Neuronal stem cell (in vitro differentiated cells): ENCODE measurements at regions not wholly inside any gene's neighbourhood (a gene's known extent, or its start where the extent isn't known, plus 50 kb on each side); places are given as distances from the start of the nearest gene placed in this dataset.

Experiments
- DNase-seq: peaks from one replicate; pipeline ENCODE4 v3.0.0-alpha.2; 2013; ENCODE audit warnings: low spot score
- H2AFZ ChIP-seq: one replicate; pipeline ENCODE4 v1.6.1; 2013; ENCODE audit warnings: mild to moderate bottlenecking, low read length, inconsistent platforms
- H2AK5ac ChIP-seq: 2 replicates; pipeline ENCODE4 v1.6.1; 2013; ENCODE audit warnings: low read depth, mild to moderate bottlenecking, inconsistent platforms, low read length, moderate library complexity, mixed read lengths
- H2BK120ac ChIP-seq: 2 replicates; pipeline ENCODE4 v1.6.1; 2013; ENCODE audit warnings: low read depth, mild to moderate bottlenecking, inconsistent platforms, low read length, moderate library complexity, mixed read lengths
- H2BK12ac ChIP-seq: one replicate; pipeline ENCODE4 v1.6.1; 2013; ENCODE audit warnings: low read length, inconsistent platforms
- H2BK15ac ChIP-seq: 2 replicates; pipeline ENCODE4 v1.6.1; 2013; ENCODE audit warnings: mild to moderate bottlenecking, low read length, inconsistent platforms, mixed read lengths
- H2BK5ac ChIP-seq: one replicate; pipeline ENCODE4 v1.6.1; 2013; ENCODE audit warnings: inconsistent platforms, mild to moderate bottlenecking, low read length, moderate library complexity
- H3K14ac ChIP-seq: one replicate; pipeline ENCODE4 v1.6.1; 2013; ENCODE audit warnings: low read length, inconsistent platforms
- H3K18ac ChIP-seq: 2 replicates; pipeline ENCODE4 v1.6.1; 2013; ENCODE audit warnings: low read length, inconsistent platforms
- H3K23ac ChIP-seq: 2 replicates; pipeline ENCODE4 v1.6.1; 2013; ENCODE audit warnings: low read depth, mild to moderate bottlenecking, mixed read lengths, low read length, inconsistent platforms; ENCODE audit not compliant: poor library complexity
- H3K27ac ChIP-seq: replicated peaks from 3 replicates; pipeline ENCODE4 v1.5.1; 2013; ENCODE audit warnings: low read length, inconsistent platforms
- H3K27me3 ChIP-seq, 3 experiments: 2 replicates each; pipeline ENCODE4 v1.6.1; 2013; ENCODE audit warnings: low read length in 3 of 3, mild to moderate bottlenecking in 2 of 3, inconsistent platforms in 1 of 3, low read depth in 1 of 3, mixed read lengths in 1 of 3, moderate library complexity in 1 of 3; ENCODE audit not compliant: control insufficient read depth in 3 of 3, insufficient read depth in 3 of 3
- H3K36me3 ChIP-seq, 2 donors: replicated peaks in 1 of 2; 2 replicates each; pipeline ENCODE4 v1.6.1; 2013; ENCODE audit warnings: low read length in 2 of 2; ENCODE audit not compliant: control insufficient read depth in 2 of 2, insufficient read depth in 2 of 2
- H3K4ac ChIP-seq: 2 replicates; pipeline ENCODE4 v1.6.1; 2013; ENCODE audit warnings: inconsistent platforms, mild to moderate bottlenecking, low read length, moderate library complexity
- H3K4me1 ChIP-seq, 2 donors: 1 replicate in 1 of 2; 2 replicates in 1 of 2; pipeline ENCODE4 v1.6.1; 2013; ENCODE audit warnings: low read length in 2 of 2, low read depth in 1 of 2; ENCODE audit not compliant: control insufficient read depth in 2 of 2, insufficient read depth in 1 of 2
- H3K4me2 ChIP-seq: one replicate; pipeline ENCODE4 v1.6.1; 2013; ENCODE audit warnings: mild to moderate bottlenecking, low read length, inconsistent platforms; ENCODE audit not compliant: insufficient read depth, poor library complexity, severe bottlenecking
- H3K4me3 ChIP-seq, 2 donors: 2 replicates each; pipeline ENCODE4 v1.5.1; 2013; ENCODE audit warnings: low read length in 2 of 2, mild to moderate bottlenecking in 2 of 2, inconsistent platforms in 1 of 2, moderate library complexity in 1 of 2
- H3K79me1 ChIP-seq: one replicate; pipeline ENCODE4 v1.6.1; 2013; ENCODE audit warnings: low read depth, mild to moderate bottlenecking, inconsistent platforms, low read length, moderate library complexity
- H3K9ac ChIP-seq: one replicate; pipeline ENCODE4 v1.6.1; 2013; ENCODE audit warnings: mild to moderate bottlenecking, low read depth, low read length, inconsistent platforms; ENCODE audit not compliant: poor library complexity
- H3K9me3 ChIP-seq, 2 donors: replicated peaks in 1 of 2; 2 replicates each; pipeline versions ENCODE3 to v1.6.1; 2013; ENCODE audit warnings: low read length in 2 of 2, mild to moderate bottlenecking in 2 of 2, inconsistent platforms in 1 of 2, low read depth in 1 of 2, mixed read lengths in 1 of 2, moderate library complexity in 1 of 2; ENCODE audit not compliant: control insufficient read depth in 2 of 2, insufficient read depth in 1 of 2
- H4K8ac ChIP-seq: one replicate; pipeline ENCODE4 v1.6.1; 2013; ENCODE audit warnings: low read depth, mild to moderate bottlenecking, inconsistent platforms, low read length, moderate library complexity
- H4K91ac ChIP-seq: one replicate; pipeline ENCODE4 v1.6.1; 2013; ENCODE audit warnings: low read length, low read depth, mild to moderate bottlenecking, inconsistent platforms; ENCODE audit not compliant: poor library complexity
- WGBS, 2 donors: extraction: QIAGEN DNeasy Blood & Tissue Kit; methylation state at CpG; one replicate each; pipeline ENCODE4 v1.1.7; 2013; ENCODE audit warnings: missing lambda C conversion rate in 2 of 2, mixed read lengths in 1 of 2; ENCODE audit not compliant: insufficient read length in 2 of 2, insufficient replicate concordance in 1 of 2; ENCODE audit errors: extremely low coverage in 2 of 2; 5-methylcytosine and 5-hydroxymethylcytosine counted together

DNA sequence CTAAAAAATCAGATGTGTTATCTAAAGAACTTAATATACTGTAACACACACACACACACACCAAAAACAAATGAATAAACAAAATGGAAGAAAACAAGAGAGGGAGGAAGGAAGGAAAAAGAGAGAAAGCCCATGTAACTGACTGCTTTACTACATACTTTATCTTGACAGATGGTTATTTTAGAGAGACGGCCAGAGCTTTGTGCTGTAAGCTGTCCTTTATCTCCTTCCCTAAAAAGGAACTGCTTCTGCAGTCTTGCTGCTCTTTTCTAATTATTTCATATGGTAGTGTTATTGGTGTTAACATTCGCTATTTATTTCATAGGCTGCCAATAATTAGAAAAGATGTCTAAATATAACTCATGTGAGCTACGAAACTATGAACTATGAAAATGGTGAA lies 1384.6 kb downstream of the MRPL39 start:
- Histone ChIP-seq H4K8ac (no peak overlapping the region), H4K91ac (no peak overlapping the region), H3K4ac (no peak overlapping the region), H2BK12ac (no peak overlapping the region), H2BK120ac (no peak overlapping the region), H2AFZ (no peak overlapping the region), H2BK15ac (no peak overlapping the region), H3K18ac (no peak overlapping the region), H3K27ac (no peak overlapping the region), H3K4me1 (no peaks in the 10 kb centered on the region), H2BK5ac (no peak overlapping the region), H3K79me1 (no peaks in the 10 kb centered on the region), H3K4me2 (no peak overlapping the region), H2AK5ac (no peak overlapping the region), H3K23ac (no peak overlapping the region), H3K27me3 (no peaks in the 10 kb centered on the region), H3K9me3 (no peaks in the 10 kb centered on the region), H3K9ac (no peak overlapping the region), H3K4me3 (no peak overlapping the region), H3K14ac (no peak overlapping the region), H3K36me3 (no peaks in the 10 kb centered on the region)
- no CpG with 5 or more reads among the region's 3 CpGs for WGBS, 2 donors
- no peak for DNase-seq

DNA sequence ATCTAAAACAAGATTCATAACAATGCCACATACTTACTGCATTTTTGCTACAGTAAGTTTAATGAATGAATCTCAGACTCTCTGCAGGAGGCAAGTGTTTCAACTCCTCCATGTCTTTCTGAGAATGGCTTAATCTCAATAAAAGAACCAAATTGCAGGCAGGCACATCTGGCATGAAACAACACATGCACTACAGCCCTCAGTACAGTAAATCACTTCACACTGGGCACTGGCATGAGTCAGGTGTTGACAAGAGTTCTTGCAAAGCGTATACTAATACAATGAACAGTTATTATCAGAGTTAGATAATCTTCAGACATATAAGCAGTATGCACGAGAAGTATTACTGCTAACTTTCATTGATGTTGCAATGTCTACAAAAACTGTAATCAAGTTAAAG lies 1386.8 kb downstream of the MRPL39 start:
- no peak overlapping the region for H4K91ac ChIP-seq
- H3K23ac ChIP-seq = no peak overlapping the region
- H3K4ac ChIP-seq = no peak overlapping the region
- H2BK120ac ChIP-seq = no peak overlapping the region
- H3K14ac ChIP-seq = no peak overlapping the region
- no peaks in the 10 kb centered on the region for H3K9me3 ChIP-seq
- no peaks in the 10 kb centered on the region for H3K27me3 ChIP-seq
- H3K27ac ChIP-seq = no peak overlapping the region
- H3K36me3 ChIP-seq = no peaks in the 10 kb centered on the region
- H2BK12ac ChIP-seq = no peak overlapping the region
- H2BK15ac ChIP-seq = no peak overlapping the region
- no peak for DNase-seq
- no peak overlapping the region for H2AFZ ChIP-seq
- no peak overlapping the region for H2BK5ac ChIP-seq
- no CpG with 5 or more reads among the region's 2 CpGs for WGBS, 2 donors
- H3K18ac ChIP-seq = no peak overlapping the region
- no peak overlapping the region for H2AK5ac ChIP-seq
- H3K4me3 ChIP-seq = no peak overlapping the region
- no peaks in the 10 kb centered on the region for H3K4me1 ChIP-seq
- H4K8ac ChIP-seq = no peak overlapping the region
- H3K79me1 ChIP-seq = no peaks in the 10 kb centered on the region
- no peak overlapping the region for H3K4me2 ChIP-seq
- H3K9ac ChIP-seq = no peak overlapping the region

DNA sequence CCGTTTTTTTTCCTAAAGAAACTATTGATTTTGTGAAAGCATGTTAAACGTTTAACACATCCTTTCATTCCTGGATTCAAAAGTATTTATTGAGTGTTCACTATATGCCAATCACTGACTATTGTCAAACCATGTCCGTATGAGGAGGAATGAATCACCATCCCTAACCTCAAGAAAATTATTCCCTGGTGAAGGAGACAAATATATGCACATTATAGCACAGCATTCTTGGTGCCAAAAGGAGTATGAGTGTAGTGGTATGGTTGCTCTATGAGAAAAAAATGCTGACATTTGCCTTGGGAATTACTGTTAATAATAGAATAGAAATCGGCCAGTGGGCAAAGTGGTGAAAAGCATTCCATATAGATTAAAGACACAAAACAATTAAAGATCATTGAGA lies 1390.1 kb downstream of the MRPL39 start:
- Histone ChIP-seq H3K27me3 (no peaks in the 10 kb centered on the region), H3K4me2 (no peak overlapping the region), H3K23ac (no peak overlapping the region), H3K27ac (no peak overlapping the region), H2AK5ac (no peak overlapping the region), H4K91ac (no peak overlapping the region), H2BK120ac (no peak overlapping the region), H3K14ac (no peak overlapping the region), H3K36me3 (no peaks in the 10 kb centered on the region), H3K79me1 (no peaks in the 10 kb centered on the region), H2BK15ac (no peak overlapping the region), H2BK12ac (no peak overlapping the region), H3K9ac (no peak overlapping the region), H3K4me3 (no peak overlapping the region), H3K18ac (no peak overlapping the region), H3K4ac (no peak overlapping the region), H2AFZ (no peak overlapping the region), H2BK5ac (no peak overlapping the region), H4K8ac (no peak overlapping the region), H3K4me1 (no peaks in the 10 kb centered on the region), H3K9me3 (no peaks in the 10 kb centered on the region)
- no CpG with 5 or more reads among the region's 4 CpGs for WGBS, 2 donors
- no peak for DNase-seq

DNA sequence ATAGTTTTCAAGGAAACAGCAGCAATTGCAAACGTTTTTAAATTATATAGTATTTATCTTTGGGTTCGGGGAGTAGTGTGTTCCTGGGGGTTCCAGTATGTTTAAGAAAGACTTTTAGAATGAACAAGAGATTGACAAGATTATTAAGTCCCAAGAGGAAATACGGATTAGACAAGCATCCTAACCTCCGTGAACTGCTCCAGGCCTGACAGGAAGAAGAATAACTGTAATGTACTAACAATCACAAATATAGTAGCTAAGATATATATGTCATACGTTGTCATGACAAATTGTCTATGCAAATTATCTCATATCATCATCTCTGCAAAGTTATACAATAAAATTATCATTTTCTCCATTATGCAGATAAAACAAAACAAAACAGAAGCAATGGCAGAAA lies 1397.2 kb downstream of the MRPL39 start:
- H3K18ac ChIP-seq = no peak overlapping the region
- no peaks in the 10 kb centered on the region for H3K27me3 ChIP-seq
- H4K91ac ChIP-seq = no peak overlapping the region
- H3K4me2 ChIP-seq = no peak overlapping the region
- H2BK120ac ChIP-seq = no peak overlapping the region
- no peaks in the 10 kb centered on the region for H3K9me3 ChIP-seq
- H3K27ac ChIP-seq = no peak overlapping the region
- H2BK12ac ChIP-seq = no peak overlapping the region
- no peak for DNase-seq
- H3K4me1 ChIP-seq = no peaks in the 10 kb centered on the region
- H3K36me3 ChIP-seq = no peaks in the 10 kb centered on the region
- no peak overlapping the region for H3K4me3 ChIP-seq
- no peak overlapping the region for H3K23ac ChIP-seq
- H2BK15ac ChIP-seq = no peak overlapping the region
- WGBS, 2 donors = no CpG with 5 or more reads among the region's 5 CpGs
- H3K14ac ChIP-seq = no peak overlapping the region
- no peak overlapping the region for H3K4ac ChIP-seq
- H2AFZ ChIP-seq = no peak overlapping the region
- no peak overlapping the region for H4K8ac ChIP-seq
- no peaks in the 10 kb centered on the region for H3K79me1 ChIP-seq
- H2BK5ac ChIP-seq = no peak overlapping the region
- no peak overlapping the region for H2AK5ac ChIP-seq
- H3K9ac ChIP-seq = no peak overlapping the region
